ENCODE measurements at regions not wholly inside any gene's neighbourhood (a gene's known extent, or its start where the extent isn't known, plus 50 kb on each side); places are given as distances from the start of the nearest gene placed in this dataset.

GRCh38 chr13:80572308-80572922, 231.5 kb upstream of the SPRY2 start:
- no peak overlapping the region for H3K4me3 ChIP-seq (ENCODE audit: low read length)
- DNase-seq (ENCODE audit: low read depth): no peak
- no peak for TF ChIP-seq CTCF (conservative IDR thresholded peaks at IDR 0.05; ENCODE audit: low read depth, low read length)

- TF ChIP-seq CTCF (conservative IDR thresholded peaks at IDR 0.05; ENCODE audit: low read depth, low read length): no peak
- H3K4me3 ChIP-seq (ENCODE audit: low read length): no peak overlapping the region
- no peak for DNase-seq (ENCODE audit: low read depth)
Observed at GRCh38 chr13:80571346-80572307, 230.7 kb upstream of the SPRY2 start.

GRCh38 chr13:80563439-80563838, 222.5 kb upstream of the SPRY2 start:
- DNase-seq (ENCODE audit: low read depth): no peak
- no peak overlapping the region for H3K4me3 ChIP-seq (ENCODE audit: low read length)
- TF ChIP-seq CTCF (conservative IDR thresholded peaks at IDR 0.05; ENCODE audit: low read depth, low read length): no peak

- TF ChIP-seq CTCF (conservative IDR thresholded peaks at IDR 0.05; ENCODE audit: low read depth, low read length): no peak
- H3K4me3 ChIP-seq (ENCODE audit: low read length): no peak overlapping the region
- DNase-seq (ENCODE audit: low read depth): no peak
Observed at GRCh38 chr13:80562433-80563156, 221.7 kb upstream of the SPRY2 start.

GRCh38 chr13:80560609-80561008, 219.7 kb upstream of the SPRY2 start:
- no peak overlapping the region for H3K4me3 ChIP-seq (ENCODE audit: low read length)
- TF ChIP-seq CTCF (conservative IDR thresholded peaks at IDR 0.05; ENCODE audit: low read depth, low read length): no peak
- no peak for DNase-seq (ENCODE audit: low read depth)

- no peak overlapping the region for H3K4me3 ChIP-seq (ENCODE audit: low read length)
Observed at GRCh38 chr13:80559944-80560343, 219.0 kb upstream of the SPRY2 start.

More at GRCh38 chr13:80559944-80560343, 219.0 kb upstream of the SPRY2 start:
- no peak for DNase-seq (ENCODE audit: low read depth)
- no peak for TF ChIP-seq CTCF (conservative IDR thresholded peaks at IDR 0.05; ENCODE audit: low read depth, low read length)
